Esophagus squamous epithelium (tissue), 5 donors: ENCODE measurements at regions not wholly inside any gene's neighbourhood (a gene's known extent, or its start where the extent isn't known, plus 50 kb on each side); places are given as distances from the start of the nearest gene placed in this dataset.

ENCODE experiments used
- DNase-seq: peaks from one replicate; lab custom pipeline; 2025; lab: John Stamatoyannopoulos, UW
- H3K27ac ChIP-seq, 4 donors: fragments of 200-600 bp; sonication (generic); one replicate each; pipeline ENCODE4 v1.5.1; 2016 to 2019; ENCODE audit warnings: mild to moderate bottlenecking in 1 of 4
- H3K27me3 ChIP-seq, 4 donors: fragments of 200-600 bp; sonication (generic); 1 replicate in 3 of 4; 2 replicates in 1 of 4; pipeline versions ENCODE4 v1.5.1 to v1.6.0; 2017 to 2021; ENCODE audit warnings: antibody characterized with exemption in 1 of 4
- H3K36me3 ChIP-seq, 3 donors: fragments of 200-600 bp; sonication (generic); one replicate each; pipeline ENCODE4 v1.5.1; 2016 to 2019
- H3K4me1 ChIP-seq, 3 donors: fragments of 200-600 bp; sonication (generic); one replicate each; pipeline ENCODE4 v1.5.1; 2017 to 2019
- H3K4me3 ChIP-seq, 4 donors: fragments of 200-600 bp; sonication (generic); 1 replicate in 3 of 4; 2 replicates in 1 of 4; pipeline ENCODE4 v1.5.1; 2016 to 2019; ENCODE audit warnings: mild to moderate bottlenecking in 2 of 4, moderate library complexity in 1 of 4
- H3K9me3 ChIP-seq, 3 donors: fragments of 200-600 bp; sonication (generic); one replicate each; pipeline ENCODE4 v1.5.1; 2016 to 2019
- CTCF ChIP-seq, 6 experiments: fragments of 450-650 bp in 4 of 6; fragments of 200-600 bp in 2 of 6; sonication (generic) in 2 of 6; IDR thresholded peaks; one replicate each; pipeline ENCODE4 v1.5.1; 2016 to 2019; ENCODE audit warnings: antibody characterized with exemption in 6 of 6, mild to moderate bottlenecking in 4 of 6, moderate library complexity in 4 of 6
- POLR2A ChIP-seq, 4 donors: fragments of 450-650 bp; IDR thresholded peaks; one replicate each; pipeline ENCODE4 v1.6.1; 2017; ENCODE audit warnings: antibody characterized with exemption in 4 of 4, mild to moderate bottlenecking in 4 of 4, moderate library complexity in 3 of 4
- WGBS, 2 donors: methylation state at CpG; one replicate each; pipeline ENCODE4 v1.1.5; 2018; 5-methylcytosine and 5-hydroxymethylcytosine counted together
- intact Hi-C: fragments of 100-400 bp; cut with DNase I; formaldehyde crosslinking; loops from one replicate; pipeline ENCODE4 v1.15.0; 2022
- donor health status: DM: yes; HTN: yes; CAD: no.

GRCh38 chr3:153706706-153707105, 414.5 kb upstream of the ARHGEF26 start:
- H3K4me1 ChIP-seq, result no peaks in the 10 kb centered on the region
- H3K36me3 ChIP-seq, result no peaks in the 10 kb centered on the region
- no peak for DNase-seq
- no peak overlapping the region for H3K4me3 ChIP-seq
- intact Hi-C loops, result no loop called here
- H3K27me3 ChIP-seq, result no peaks in the 10 kb centered on the region
- no peaks in the 10 kb centered on the region for H3K9me3 ChIP-seq
- no peak for TF ChIP-seq CTCF (IDR thresholded peaks at IDR 0.05)
- no peak for TF ChIP-seq POLR2A (IDR thresholded peaks at IDR 0.05)
- no peak overlapping the region for H3K27ac ChIP-seq
- WGBS, 2 donors, result 50 to 60% methylated on average over 1 of the region's 1 CpG

GRCh38 chr3:153714016-153714415, 407.2 kb upstream of the ARHGEF26 start:
- Histone ChIP-seq H3K27ac (no peak overlapping the region), H3K4me1 (no peaks in the 10 kb centered on the region), H3K9me3 (no peaks in the 10 kb centered on the region), H3K4me3 (no peak overlapping the region), H3K36me3 (no peaks in the 10 kb centered on the region), H3K27me3 (no peaks in the 10 kb centered on the region)
- DNase-seq, result no peak
- TF ChIP-seq POLR2A (IDR thresholded peaks at IDR 0.05) (no peak), CTCF (IDR thresholded peaks at IDR 0.05) (no peak)
- intact Hi-C loops, result no loop called here
- WGBS, 2 donors, result 61 to 71% methylated on average over 4 of the region's 4 CpGs

- H3K27ac ChIP-seq, result no peak overlapping the region
- no peak for TF ChIP-seq POLR2A (IDR thresholded peaks at IDR 0.05)
- TF ChIP-seq CTCF (IDR thresholded peaks at IDR 0.05), result no peak
- intact Hi-C loops, result no loop called here
- no peak overlapping the region for H3K4me3 ChIP-seq
- no peaks in the 10 kb centered on the region for H3K9me3 ChIP-seq
- no peaks in the 10 kb centered on the region for H3K36me3 ChIP-seq
- WGBS, 2 donors, result 65 to 77% methylated on average over 1 of the region's 1 CpG
- DNase-seq, result no peak
- no peaks in the 10 kb centered on the region for H3K4me1 ChIP-seq
- no peaks in the 10 kb centered on the region for H3K27me3 ChIP-seq
Measured at GRCh38 chr3:153714588-153715290, 406.5 kb upstream of the ARHGEF26 start.

- intact Hi-C loops, result no loop called here
Measured at GRCh38 chr3:153722157-153722556, 399.0 kb upstream of the ARHGEF26 start.

More at GRCh38 chr3:153722157-153722556, 399.0 kb upstream of the ARHGEF26 start:
- no peaks in the 10 kb centered on the region for H3K4me1 ChIP-seq
- no peak overlapping the region for H3K4me3 ChIP-seq
- TF ChIP-seq POLR2A (IDR thresholded peaks at IDR 0.05) (no peak), CTCF (IDR thresholded peaks at IDR 0.05) (no peak)
- no peaks in the 10 kb centered on the region for H3K9me3 ChIP-seq
- no peaks in the 10 kb centered on the region for H3K36me3 ChIP-seq
- H3K27ac ChIP-seq, result no peak overlapping the region
- DNase-seq, result no peak
- 50 to 64% methylated on average over 2 of the region's 2 CpGs for WGBS, 2 donors
- no peaks in the 10 kb centered on the region for H3K27me3 ChIP-seq
